ENCODE measurements at regions not wholly inside any gene's neighbourhood (a gene's known extent, or its start where the extent isn't known, plus 50 kb on each side); places are given as distances from the start of the nearest gene placed in this dataset.

GRCh38 chr3:27939521-27939920 is 217.4 kb upstream of the EOMES start:
- no peak for DNase-seq (ENCODE audit: low read depth)

DNA sequence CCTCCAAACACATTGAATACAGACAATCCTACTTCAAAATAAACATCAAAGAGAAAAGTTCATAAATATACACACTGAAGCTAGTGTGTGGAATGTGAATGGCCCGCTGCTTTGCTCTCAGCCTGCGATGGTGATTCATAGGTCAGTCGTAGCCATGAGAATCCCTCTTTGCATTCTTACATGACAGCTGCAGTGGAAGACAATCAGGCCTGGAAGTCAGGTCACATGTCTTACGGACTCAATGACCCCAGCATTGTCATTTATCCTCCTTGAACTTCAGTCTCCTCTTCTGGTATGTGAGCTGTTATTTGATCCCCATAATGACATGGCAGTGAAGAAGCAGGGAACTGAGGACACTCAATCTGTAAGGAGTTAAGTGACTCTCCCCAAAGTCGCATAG is 217.8 kb upstream of the EOMES start:
- DNase-seq (ENCODE audit: low read depth) = no peak

- no peak for DNase-seq (ENCODE audit: low read depth)
These were observed 221.0 kb upstream of the EOMES start for GRCh38 chr3:27943106-27943505.

- DNase-seq (ENCODE audit: low read depth) = no peak
These were observed 223.1 kb upstream of the EOMES start for GRCh38 chr3:27945229-27945628.

GRCh38 chr3:27960133-27960532 is 238.0 kb upstream of the EOMES start:
- DNase-seq (ENCODE audit: low read depth) = no peak

DNA sequence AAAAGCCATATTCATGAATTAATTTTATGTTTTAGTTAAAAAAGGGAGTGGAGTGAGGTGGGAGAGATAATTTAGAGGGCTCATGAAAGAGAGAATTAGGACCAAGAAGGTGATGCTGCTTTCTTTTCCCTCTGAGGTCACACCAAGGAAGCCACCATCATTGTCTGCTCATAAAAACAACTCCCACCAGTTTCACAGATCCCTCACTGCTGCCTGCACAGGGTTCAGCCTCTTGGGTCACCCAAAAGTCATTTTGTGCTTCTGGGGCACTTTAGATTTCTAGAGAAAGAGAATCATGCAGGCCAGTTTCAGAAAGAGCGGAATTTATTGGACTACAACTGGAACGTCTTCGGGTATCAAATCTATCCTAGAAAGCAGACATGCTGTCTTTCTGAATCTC is 241.4 kb upstream of the EOMES start:
- DNase-seq (ENCODE audit: low read depth) = no peak

- no peak for DNase-seq (ENCODE audit: low read depth)
These were observed 249.5 kb upstream of the EOMES start for GRCh38 chr3:27971600-27971999.

DNA sequence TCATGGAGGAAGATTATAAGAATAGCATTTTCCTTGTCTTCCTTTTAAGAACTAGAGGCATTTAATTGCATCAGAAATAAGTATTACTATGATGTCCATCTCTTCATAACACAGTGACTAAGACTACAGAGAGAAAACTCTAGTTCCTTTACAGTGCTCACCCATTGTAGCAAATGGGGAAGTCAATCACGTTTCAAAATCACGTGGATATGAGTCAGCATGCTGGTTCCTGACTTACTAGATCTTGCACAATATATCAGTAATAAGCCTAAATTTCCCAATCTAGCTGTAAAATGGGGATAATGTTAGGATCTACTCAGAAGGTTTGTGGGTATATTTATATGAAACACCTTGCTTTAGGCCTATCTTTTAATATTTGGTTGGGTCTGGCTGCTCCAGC is 254.8 kb upstream of the EOMES start:
- no peak for DNase-seq (ENCODE audit: low read depth)

- no peak for DNase-seq (ENCODE audit: low read depth)
These were observed 256.3 kb upstream of the EOMES start for GRCh38 chr3:27978440-27978839.

GRCh38 chr3:27985369-27986035 is 255.9 kb upstream of the CMC1 start:
- DNase-seq (ENCODE audit: low read depth) = no peak

- DNase-seq (ENCODE audit: low read depth) = no peak
These were observed 255.1 kb upstream of the CMC1 start for GRCh38 chr3:27986234-27986879.

- DNase-seq (ENCODE audit: low read depth) = no peak
These were observed 251.1 kb upstream of the CMC1 start for GRCh38 chr3:27990324-27990723.

DNA sequence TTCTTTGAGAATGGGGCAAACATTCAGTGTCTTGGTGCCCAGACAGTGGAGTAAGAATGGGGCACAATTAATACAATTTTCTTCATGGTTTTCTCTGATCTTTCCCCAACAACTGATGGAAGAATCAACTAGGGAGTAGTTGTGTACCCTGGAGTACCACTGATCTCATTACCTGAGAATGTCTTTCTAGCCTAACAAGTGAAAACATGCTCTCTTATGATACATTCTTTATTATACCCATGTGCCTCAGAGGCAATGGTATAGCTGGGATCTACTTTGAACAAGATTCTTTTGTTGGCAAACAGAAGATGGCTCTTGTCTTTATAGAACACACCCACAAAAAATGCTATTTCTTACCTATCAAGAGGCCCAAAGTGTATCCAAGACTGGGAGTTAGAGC is 250.6 kb upstream of the CMC1 start:
- no peak for DNase-seq (ENCODE audit: low read depth)

DNA sequence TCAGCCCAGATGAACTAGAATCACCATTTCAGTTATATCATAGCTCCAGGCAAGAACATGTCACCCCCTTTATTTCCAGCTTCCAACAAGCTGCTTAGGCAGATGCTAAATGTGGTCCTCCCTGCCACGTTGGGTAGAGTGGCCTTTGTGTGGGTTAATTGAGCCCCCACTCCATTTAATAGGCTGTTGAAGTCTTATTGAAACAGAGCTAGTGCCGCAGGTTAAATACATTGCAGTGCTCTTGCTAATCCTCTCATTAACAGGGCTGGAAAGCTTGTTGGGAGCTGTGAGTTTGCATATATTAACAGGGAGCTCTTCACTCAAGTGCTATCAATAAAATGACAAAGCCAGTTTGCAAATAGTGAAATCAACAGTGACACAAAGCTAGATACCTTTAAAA is 248.4 kb upstream of the CMC1 start:
- no peak for DNase-seq (ENCODE audit: low read depth)

DNA sequence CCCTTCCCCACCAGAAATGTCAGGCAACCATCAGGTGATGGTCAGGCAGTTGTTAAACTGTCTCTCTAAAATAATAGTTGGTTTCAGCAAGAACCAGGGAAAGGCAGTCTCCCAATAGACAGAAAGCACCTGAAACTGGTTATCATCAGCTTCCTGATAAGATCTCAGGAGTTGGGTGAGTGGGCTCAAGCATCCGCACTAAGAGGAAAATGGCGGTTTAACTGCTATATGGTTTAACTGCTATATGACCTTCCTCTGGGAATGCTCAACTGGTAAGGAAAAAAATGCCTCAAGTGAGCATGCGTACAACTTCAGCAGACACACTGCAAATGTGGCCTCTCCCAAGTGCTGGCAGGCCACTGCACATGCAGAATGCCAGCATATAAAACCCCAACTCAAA is 240.8 kb upstream of the CMC1 start:
- DNase-seq (ENCODE audit: low read depth) = no peak

- DNase-seq (ENCODE audit: low read depth) = no peak
These were observed 233.2 kb upstream of the CMC1 start for GRCh38 chr3:28008235-28008634.

- DNase-seq (ENCODE audit: low read depth) = no peak
These were observed 228.6 kb upstream of the CMC1 start for GRCh38 chr3:28012830-28013229.

DNA sequence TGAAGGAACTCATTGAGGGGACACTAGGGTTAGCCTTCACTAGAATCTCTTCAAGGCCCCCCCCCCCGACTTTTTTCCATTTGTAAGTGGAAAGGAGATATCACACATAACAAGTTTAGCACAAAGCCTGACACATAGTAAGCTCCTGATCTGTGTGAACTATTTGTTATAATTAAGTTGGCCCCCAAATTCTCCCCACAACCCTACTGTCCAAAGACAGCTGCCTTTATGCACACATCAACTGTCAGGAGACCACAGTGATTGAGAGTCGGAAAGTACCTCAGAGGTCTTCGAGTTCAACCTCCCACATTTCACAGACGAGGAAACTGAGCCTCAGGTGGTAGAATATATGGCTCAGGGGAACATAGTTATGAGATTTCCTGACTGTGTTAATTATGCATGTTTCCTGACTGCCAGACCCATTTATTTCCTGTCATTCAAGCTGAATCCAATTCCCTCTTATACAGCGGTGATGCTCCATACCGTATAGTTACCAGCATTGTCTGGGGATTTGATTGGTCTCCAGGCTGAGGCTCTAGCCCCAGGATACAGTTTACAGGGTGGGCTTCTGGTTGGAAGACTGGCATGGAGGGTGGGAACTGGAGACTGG is 227.4 kb upstream of the CMC1 start:
- no peak for DNase-seq (ENCODE audit: low read depth)

DNA sequence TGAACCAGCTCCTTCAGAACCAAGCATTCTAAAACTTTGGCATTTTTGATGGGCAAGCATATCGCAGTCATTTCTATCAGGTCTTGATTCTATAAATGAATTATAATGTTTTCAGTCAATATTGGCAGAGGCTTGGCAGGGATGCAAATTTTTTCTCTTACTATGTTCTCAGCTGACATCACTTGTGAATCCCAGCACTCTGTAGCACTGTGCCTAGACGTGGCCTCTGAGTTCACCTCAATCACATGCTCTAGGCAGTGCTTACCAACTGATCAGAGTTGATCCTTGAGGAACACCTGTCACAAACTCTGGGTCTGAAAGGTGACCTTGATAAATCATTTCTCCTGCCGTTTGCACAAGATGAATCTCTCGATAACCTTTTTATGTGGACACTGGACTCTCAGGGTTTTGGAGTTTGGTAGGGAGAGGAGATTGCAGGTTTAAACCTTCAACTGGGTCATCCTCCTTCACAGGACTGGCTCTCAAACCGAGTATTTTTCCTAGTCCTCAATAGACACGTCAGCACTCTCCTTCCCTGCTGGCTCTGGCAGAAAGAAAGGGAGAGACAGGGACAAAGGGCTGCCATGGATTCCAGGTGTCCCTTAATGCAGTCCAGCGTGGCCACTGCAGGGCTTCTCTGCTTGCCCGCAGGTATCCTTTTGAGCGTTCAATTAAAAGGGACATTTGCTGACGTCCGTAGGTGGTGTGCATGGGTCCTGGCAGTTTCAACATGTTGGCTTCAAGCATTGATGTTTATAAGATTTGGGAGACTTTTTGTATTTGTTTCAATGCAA is 222.3 kb upstream of the CMC1 start:
- no peak for DNase-seq (ENCODE audit: low read depth)

DNA sequence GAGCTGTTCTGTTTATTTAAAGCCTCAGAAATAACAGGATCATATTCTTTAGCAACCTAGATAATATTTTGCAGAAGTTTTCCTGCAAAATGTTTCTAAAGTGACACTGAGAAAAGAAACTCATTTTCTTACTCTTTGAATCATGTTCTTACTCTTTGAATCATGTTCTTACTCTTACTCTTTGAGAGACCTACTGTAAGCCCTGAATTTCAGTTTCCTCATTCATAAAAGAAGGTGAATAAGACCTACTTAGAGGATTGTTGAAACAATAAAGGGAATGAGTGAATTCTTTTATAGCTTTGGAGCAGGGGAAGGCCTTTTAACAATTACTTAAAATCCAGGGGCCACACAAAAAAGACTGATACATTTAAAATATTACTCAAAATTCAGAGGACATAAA is 221.7 kb upstream of the CMC1 start:
- DNase-seq (ENCODE audit: low read depth) = no peak

DNA sequence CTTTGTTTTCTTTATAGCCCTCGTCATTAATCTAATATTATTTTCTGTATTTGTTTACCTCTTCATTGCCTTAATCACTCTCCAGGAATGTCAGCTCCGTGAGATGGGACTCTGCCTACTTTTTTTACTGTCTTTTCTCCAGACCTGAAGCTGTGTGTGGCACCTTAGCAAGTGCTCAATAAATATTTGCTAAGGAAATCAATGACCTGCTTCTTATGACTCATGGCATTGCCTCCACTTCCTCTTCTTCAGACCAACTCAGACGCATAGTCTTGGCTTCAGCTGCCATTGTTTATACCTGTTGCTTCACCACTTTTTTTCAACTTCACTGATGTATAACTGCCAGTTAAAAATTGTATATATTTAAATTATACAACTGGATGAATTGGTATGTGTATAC is 218.5 kb upstream of the CMC1 start:
- no peak for DNase-seq (ENCODE audit: low read depth)

GRCh38 chr3:28028554-28028953 is 212.9 kb upstream of the CMC1 start:
- no peak for DNase-seq (ENCODE audit: low read depth)
